ENCODE measurements at regions not wholly inside any gene's neighbourhood (a gene's known extent, or its start where the extent isn't known, plus 50 kb on each side); places are given as distances from the start of the nearest gene placed in this dataset.
A peak's percentile ranks its signal among the peaks of the same experiment; 100 is the strongest.

- no peak overlapping the region for H3K4me3 ChIP-seq (ENCODE audit: control insufficient read depth, low read depth, low read length)
- DNase-seq (ENCODE audit: low read depth): peak; percentile 2
- TF ChIP-seq, protein P1, sequence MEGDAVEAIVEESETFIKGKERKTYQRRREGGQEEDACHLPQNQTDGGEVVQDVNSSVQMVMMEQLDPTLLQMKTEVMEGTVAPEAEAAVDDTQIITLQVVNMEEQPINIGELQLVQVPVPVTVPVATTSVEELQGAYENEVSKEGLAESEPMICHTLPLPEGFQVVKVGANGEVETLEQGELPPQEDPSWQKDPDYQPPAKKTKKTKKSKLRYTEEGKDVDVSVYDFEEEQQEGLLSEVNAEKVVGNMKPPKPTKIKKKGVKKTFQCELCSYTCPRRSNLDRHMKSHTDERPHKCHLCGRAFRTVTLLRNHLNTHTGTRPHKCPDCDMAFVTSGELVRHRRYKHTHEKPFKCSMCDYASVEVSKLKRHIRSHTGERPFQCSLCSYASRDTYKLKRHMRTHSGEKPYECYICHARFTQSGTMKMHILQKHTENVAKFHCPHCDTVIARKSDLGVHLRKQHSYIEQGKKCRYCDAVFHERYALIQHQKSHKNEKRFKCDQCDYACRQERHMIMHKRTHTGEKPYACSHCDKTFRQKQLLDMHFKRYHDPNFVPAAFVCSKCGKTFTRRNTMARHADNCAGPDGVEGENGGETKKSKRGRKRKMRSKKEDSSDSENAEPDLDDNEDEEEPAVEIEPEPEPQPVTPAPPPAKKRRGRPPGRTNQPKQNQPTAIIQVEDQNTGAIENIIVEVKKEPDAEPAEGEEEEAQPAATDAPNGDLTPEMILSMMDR (conservative IDR thresholded peaks at IDR 0.05; ENCODE audit: control insufficient read depth, insufficient read depth, low read depth, low read length): no peak
These were observed 212.3 kb upstream of the RORB start for GRCh38 chr9:74284581-74285450.

GRCh38 chr9:74293479-74293878 is 203.7 kb upstream of the RORB start:
- DNase-seq (ENCODE audit: low read depth): no peak
- TF ChIP-seq, protein P1 (conservative IDR thresholded peaks at IDR 0.05; ENCODE audit: control insufficient read depth, insufficient read depth, low read depth, low read length): no peak
- no peak overlapping the region for H3K4me3 ChIP-seq (ENCODE audit: control insufficient read depth, low read depth, low read length)

DNA sequence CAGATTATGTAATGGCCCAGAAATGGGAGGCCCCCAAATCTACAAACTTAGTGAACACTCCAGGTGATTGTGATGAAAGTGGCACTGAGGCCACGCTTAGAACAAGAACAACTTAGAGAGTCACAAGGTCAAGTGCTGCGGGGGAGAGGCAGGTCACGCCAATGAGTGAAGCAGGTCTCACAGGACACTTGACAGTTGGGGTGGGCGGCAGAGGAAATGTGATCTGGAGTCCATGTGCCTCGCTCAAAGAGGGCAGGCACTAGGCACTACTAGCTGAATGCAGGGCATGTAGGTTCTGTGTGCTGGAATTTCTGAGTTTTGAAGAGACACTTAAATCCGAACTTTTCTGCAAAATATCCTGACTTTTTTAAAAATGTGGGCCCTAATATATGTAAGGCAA is 193.2 kb upstream of the RORB start:
- H3K4me3 ChIP-seq (ENCODE audit: control insufficient read depth, low read depth, low read length): no peak overlapping the region
- no peak for DNase-seq (ENCODE audit: low read depth)
- TF ChIP-seq, protein P1 (conservative IDR thresholded peaks at IDR 0.05; ENCODE audit: control insufficient read depth, insufficient read depth, low read depth, low read length): no peak

GRCh38 chr9:74304598-74304997 is 192.5 kb upstream of the RORB start:
- TF ChIP-seq, protein P1 (conservative IDR thresholded peaks at IDR 0.05; ENCODE audit: control insufficient read depth, insufficient read depth, low read depth, low read length): no peak
- no peak overlapping the region for H3K4me3 ChIP-seq (ENCODE audit: control insufficient read depth, low read depth, low read length)
- DNase-seq (ENCODE audit: low read depth): no peak

- H3K4me3 ChIP-seq (ENCODE audit: control insufficient read depth, low read depth, low read length): no peak overlapping the region
- TF ChIP-seq, protein P1 (conservative IDR thresholded peaks at IDR 0.05; ENCODE audit: control insufficient read depth, insufficient read depth, low read depth, low read length): no peak
- DNase-seq (ENCODE audit: low read depth): no peak
These were observed 187.5 kb upstream of the RORB start for GRCh38 chr9:74309654-74310053.

DNA sequence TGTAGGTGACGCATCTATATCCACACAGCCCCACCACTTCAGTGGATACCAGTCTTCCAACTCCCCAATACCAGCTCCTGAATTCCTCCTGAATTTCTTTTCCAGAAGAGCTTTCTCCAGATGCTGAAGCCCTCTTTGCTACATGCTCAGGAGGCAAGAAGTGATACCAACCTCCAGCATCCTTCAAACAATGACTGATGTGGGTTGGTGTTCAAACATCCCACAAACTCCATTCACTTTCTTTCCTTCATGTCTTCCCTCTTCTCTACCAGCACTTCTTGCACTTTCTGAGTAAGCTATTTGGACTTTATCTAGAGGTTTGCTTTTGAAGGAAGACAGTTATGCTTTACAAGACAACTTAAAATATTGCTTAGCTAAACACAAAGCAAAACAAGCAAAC is 179.9 kb upstream of the RORB start:
- H3K4me3 ChIP-seq (ENCODE audit: control insufficient read depth, low read depth, low read length): no peak overlapping the region
- TF ChIP-seq, protein P1 (conservative IDR thresholded peaks at IDR 0.05; ENCODE audit: control insufficient read depth, insufficient read depth, low read depth, low read length): no peak
- no peak for DNase-seq (ENCODE audit: low read depth)
